EH (cell line): ENCODE measurements at regions not wholly inside any gene's neighbourhood (a gene's known extent, or its start where the extent isn't known, plus 50 kb on each side); places are given as distances from the start of the nearest gene placed in this dataset.
"Not testable (repeated sequence)": the region's sequence is repeated elsewhere in the genome, so short reads cannot be mapped to it uniquely, and the experiment has no call there.

Experiments used
- DNase-seq: peaks from one replicate; pipeline ENCODE4 v3.0.0-alpha.2; 2015; ENCODE audit warnings: low read depth

GRCh38 chr1:30148676-30149075 lies 574.7 kb downstream of the MATN1 start:
- DNase-seq, result no peak

GRCh38 chr1:30147188-30147587 lies 576.2 kb downstream of the MATN1 start:
- no peak for DNase-seq

- DNase-seq, result no peak
Observed at GRCh38 chr1:30146448-30146847, 576.9 kb downstream of the MATN1 start.

GRCh38 chr1:30145723-30146303 lies 577.6 kb downstream of the MATN1 start:
- DNase-seq, result no peak

- no peak for DNase-seq
Observed at GRCh38 chr1:30144831-30145230, 578.6 kb downstream of the MATN1 start.

GRCh38 chr1:30143517-30143916 lies 579.9 kb downstream of the MATN1 start:
- no peak for DNase-seq

- DNase-seq, result no peak
Observed at GRCh38 chr1:30140566-30140965, 582.8 kb downstream of the MATN1 start.

GRCh38 chr1:30138891-30139290 lies 584.5 kb downstream of the MATN1 start:
- no peak for DNase-seq

- DNase-seq, result no peak
Observed at GRCh38 chr1:30137001-30137400, 586.4 kb downstream of the MATN1 start.

- peak; percentile 3 for DNase-seq
Observed at GRCh38 chr1:30135698-30136097, 587.7 kb downstream of the MATN1 start.

GRCh38 chr1:30134466-30135217 lies 588.7 kb downstream of the MATN1 start:
- DNase-seq, result no peak

- no peak for DNase-seq
Observed at GRCh38 chr1:30133414-30134055, 589.9 kb downstream of the MATN1 start.

GRCh38 chr1:30132602-30133286 lies 590.6 kb downstream of the MATN1 start:
- no peak for DNase-seq

GRCh38 chr1:30130566-30130965 lies 592.8 kb downstream of the MATN1 start:
- not testable (repeated sequence) for DNase-seq

- no peak for DNase-seq
Observed at GRCh38 chr1:30130099-30130498, 593.3 kb downstream of the MATN1 start.

- DNase-seq, result no peak
Observed at GRCh38 chr1:30129421-30130055, 593.8 kb downstream of the MATN1 start.

- DNase-seq, result no peak
Observed at GRCh38 chr1:30129001-30129408, 594.4 kb downstream of the MATN1 start.

- DNase-seq, result no peak
Observed at GRCh38 chr1:30126848-30127247, 596.5 kb downstream of the MATN1 start.

- no peak for DNase-seq
Observed at GRCh38 chr1:30125821-30126170, 597.6 kb downstream of the MATN1 start.

GRCh38 chr1:30125021-30125820 lies 598.2 kb downstream of the MATN1 start:
- no peak for DNase-seq

- DNase-seq, result no peak
Observed at GRCh38 chr1:30123896-30124295, 599.5 kb downstream of the MATN1 start.

GRCh38 chr1:30123036-30123435 lies 600.3 kb downstream of the MATN1 start:
- DNase-seq, result no peak
